Stomach (tissue), 4 donors: ENCODE measurements at regions not wholly inside any gene's neighbourhood (a gene's known extent, or its start where the extent isn't known, plus 50 kb on each side); places are given as distances from the start of the nearest gene placed in this dataset.
"Not testable (repeated sequence)": the region's sequence is repeated elsewhere in the genome, so short reads cannot be mapped to it uniquely, and the experiment has no call there.

Source experiments
- CTCF ChIP-seq, 7 experiments: fragments of 450-650 bp in 4 of 7; fragments of 200-600 bp in 3 of 7; sonication (generic) in 3 of 7; IDR thresholded peaks; one replicate each; pipeline ENCODE4 v1.5.1; 2016 to 2019; ENCODE audit warnings: antibody characterized with exemption in 7 of 7, control low read depth in 2 of 7, mild to moderate bottlenecking in 1 of 7
- EP300 ChIP-seq: sonication (generic); formaldehyde crosslinking; IDR thresholded peaks from one replicate; pipeline ENCODE4 v1.6.1; 2017; ENCODE audit warnings: antibody characterized with exemption
- POLR2A ChIP-seq, 4 donors: fragments of 450-650 bp; IDR thresholded peaks; one replicate each; pipeline ENCODE4 v1.6.1; 2016; ENCODE audit warnings: antibody characterized with exemption in 4 of 4, control low read depth in 2 of 4, mild to moderate bottlenecking in 1 of 4, moderate library complexity in 1 of 4

DNA sequence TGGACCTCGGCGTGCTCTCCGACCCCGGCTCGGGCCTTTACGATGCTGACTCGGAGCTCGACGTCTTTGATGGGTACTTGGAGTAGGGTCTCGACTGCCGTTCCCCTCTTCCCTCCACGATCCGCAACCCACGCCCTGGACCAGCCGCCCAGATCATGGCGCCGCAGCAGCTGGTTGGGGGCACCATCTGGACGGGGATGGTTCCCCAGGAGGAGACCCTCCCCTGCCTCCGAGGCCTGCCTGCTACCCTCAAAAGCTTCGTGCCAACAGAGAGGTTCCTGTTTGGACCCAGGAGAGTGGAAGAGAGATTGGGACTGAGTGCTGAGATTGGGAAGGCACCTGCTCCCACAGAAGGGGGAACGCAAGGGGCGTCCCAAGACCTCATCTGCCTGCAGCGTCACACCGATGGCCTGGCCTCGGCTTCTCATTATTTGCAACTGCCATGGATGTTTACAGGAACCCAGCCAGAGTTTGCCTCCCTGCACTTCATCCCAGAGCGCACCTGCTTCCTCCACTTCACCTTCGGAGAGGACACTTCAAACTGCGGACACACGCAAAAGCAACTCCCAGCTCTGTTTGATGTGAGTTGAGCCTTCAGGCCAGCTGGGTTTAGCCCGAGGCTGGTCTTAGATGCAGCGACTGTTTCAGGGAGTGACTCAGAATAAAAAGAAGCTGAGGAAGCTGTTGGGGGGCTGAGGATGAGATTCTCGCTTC, 58.9 kb downstream of the GOLGA6L7 start:
- not testable (repeated sequence) for TF ChIP-seq EP300; CTCF (IDR thresholded peaks at IDR 0.05); POLR2A (IDR thresholded peaks at IDR 0.05)
